Pulmonary artery endothelial cell (primary cell): ENCODE measurements at regions not wholly inside any gene's neighbourhood (a gene's known extent, or its start where the extent isn't known, plus 50 kb on each side); places are given as distances from the start of the nearest gene placed in this dataset.
"Not testable (repeated sequence)": the region's sequence is repeated elsewhere in the genome, so short reads cannot be mapped to it uniquely, and the experiment has no call there.

Source experiments
- DNase-seq: peaks from one replicate; pipeline ENCODE4 v3.0.0-alpha.2; 2011; ENCODE audit warnings: low read depth, low spot score

DNA sequence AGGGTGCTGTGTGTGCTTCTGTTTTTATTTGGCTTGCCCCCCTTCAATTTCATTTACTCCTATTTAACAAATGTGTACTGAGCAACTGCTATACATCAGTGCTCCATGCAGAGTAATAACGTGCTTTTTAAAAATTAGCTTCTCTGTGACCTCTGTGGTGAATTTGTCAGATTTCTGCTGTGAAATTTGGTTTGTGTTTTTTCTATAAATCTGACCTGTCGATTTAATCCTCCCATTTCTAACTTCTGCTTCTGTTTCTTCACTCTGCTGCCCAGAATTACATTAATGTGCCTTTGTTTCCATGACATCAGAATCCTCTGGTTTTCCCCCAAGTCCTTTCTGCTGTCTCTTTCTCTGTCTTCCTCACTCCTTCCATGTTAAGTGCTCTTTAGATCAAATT, 123.8 kb upstream of the CACNA2D1 start:
- no peak for DNase-seq

DNA sequence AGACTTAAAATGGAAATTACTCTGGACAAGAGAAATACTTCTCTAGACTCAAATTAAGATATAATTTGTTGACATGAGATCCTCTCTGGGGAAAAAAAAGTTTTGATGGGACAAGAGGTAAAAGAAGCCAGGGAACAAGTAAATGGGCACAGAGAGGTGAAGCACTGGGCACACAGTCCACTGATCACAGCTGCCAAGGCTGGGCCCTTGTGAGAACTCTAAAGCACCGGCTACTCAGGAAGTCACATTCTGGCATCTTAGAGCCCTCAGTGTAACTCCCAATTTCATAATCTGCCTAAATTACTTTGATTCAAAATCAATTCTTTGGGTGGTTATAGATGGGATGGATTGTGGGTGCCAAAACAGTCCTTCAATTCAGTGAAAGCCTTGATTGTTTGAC, 123.2 kb upstream of the CACNA2D1 start:
- DNase-seq, result no peak

DNA sequence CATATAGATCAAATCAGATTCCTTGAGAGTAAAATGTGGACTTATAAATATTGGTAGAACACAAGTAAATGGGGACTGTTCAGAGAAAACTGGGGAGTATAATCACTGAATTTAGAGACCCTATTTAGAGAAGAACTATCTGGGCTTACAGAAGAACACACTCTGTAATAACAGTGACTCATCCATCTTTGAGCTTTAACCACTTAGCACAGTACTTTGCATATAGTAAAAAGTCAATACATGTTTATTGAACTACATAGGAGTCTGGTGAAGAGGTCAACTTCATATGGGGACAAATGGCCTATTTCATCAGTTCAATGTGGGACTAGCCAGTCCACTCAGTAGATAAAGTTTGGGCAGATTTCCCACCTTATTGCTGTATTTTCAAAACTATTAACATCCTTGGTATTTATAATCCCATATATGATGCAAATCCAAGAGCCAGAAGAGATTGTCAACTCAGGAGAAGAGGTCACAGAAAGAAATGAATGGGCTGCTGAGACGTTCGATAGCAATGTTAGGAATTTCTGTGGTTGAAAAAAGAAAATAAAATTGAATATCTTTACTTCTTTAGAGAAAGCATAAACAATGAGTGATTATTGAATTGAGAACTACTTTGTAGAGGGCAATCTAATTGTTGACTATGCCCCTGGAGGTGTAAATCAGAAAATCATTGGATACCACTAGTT, 119.3 kb upstream of the CACNA2D1 start:
- no peak for DNase-seq

DNA sequence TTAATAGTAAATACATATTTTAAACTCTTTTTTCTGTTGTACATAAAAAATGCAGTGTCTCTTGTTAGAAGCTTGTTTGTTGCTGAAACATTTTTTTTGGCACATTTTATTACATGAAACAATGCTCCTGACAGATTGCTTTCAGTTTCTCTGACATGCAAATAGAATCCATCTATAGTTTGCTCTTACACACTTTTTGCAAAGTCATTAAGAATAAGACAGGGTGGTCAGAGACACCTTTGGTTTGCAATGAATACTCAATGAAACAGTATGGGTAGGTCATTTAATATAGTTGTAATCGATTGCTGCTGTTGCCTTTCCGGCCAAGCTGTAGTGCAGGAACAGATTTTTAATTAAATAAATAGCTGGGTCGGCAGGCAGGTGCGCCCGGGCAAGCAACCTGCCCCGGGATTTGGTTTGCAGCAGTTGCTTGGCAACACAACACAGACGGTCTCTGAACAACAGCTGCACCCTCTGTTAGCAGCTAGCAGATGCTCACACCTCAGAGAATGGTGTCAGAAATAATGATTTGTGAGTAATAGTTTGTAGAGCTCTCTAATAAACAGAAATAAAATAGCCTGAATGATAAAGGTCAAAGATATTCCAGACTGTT, 115.7 kb upstream of the CACNA2D1 start:
- DNase-seq, result no peak

DNA sequence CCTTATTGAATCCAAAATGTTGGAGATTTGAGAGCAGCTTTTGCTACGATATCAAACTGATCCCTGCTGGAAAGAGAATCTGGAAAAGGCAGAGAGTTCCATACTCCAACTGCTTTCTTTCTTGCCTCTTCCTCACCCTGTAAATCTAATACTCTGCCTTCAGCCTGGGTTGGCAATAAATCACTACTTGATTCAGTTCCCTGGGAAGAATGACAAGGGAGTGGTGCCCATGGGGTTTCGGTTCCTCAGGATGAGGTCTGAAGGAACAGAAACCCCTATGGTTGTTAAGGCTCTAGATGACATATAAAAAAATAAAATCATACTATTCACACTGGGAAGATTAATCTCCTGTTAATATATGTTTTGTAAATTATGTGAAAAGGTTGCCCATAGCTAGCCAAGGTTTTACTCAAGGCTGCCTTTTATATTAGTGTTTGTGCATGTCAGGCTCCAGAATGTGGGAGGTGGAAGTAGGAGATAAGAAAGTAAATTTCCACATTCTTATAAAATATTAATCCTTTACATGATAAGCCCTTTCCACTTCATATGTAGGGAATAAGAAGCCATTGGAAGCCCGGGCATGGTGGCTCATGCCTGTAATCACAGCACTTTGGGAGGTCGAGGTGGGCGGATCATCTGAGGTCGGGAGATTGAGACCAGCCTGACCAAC, 106.2 kb upstream of the CACNA2D1 start:
- DNase-seq, result no peak

DNA sequence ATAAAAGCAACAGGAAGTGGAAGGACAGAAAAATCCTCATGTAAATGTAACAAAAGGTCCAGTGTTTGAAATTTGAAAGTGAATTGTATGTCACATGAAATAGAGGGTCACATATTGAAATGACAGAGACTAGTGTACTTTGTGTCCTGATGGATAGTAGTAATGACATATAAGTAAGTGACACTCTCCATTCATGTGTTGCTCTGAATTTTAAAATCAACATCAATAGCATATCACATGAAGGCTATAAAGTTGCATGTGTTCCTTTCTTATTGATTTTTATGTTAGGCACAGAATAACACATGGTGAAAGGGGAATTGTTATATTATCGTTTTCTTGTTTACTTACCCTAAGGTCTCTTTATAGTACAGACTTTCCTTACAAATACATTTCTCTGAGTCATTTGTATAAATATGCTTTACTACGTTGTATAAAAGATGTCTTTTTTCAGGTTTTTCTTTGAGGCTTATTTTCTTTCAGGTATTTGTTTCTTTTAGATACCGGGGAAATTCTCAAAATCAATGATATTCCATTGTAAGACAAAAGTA, 104.6 kb upstream of the CACNA2D1 start:
- DNase-seq, result no peak

DNA sequence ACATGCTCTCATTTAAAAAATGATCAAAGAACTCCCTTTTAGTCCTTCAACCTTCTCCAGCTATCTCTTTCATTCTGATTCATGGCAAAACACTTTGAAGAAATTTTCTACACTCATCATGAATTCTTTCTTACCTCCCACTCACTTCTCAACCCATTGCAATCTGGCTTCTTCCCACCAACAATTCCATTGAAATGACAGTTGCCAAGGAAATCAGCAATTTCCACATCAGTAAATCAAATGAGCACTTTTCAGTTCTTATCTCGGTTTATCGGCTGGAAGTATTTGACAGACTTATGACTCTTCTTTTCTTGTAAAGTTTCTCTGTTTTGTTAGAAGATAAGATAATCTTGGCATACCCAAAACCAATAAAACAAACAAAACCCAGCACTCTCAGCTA, 99.1 kb upstream of the CACNA2D1 start:
- DNase-seq, result no peak

DNA sequence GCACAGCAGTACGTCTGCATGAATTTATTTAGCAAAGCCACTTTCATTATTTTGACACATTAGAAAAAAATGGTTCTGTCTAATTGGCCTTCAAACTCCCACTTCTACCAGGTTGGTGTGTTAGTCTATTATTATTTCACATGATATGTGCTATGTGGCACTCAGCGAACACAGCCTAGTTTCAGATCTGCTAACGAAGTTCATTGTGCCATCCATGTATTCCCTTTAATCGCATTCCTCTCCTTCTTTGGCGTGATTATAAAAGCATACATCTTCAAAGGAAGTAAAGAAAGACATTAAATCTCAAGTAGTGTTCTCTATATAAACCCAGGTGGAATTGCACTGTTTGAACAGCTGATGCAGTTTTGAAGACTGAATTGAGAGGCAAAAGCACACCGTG, 96.4 kb upstream of the CACNA2D1 start:
- no peak for DNase-seq

DNA sequence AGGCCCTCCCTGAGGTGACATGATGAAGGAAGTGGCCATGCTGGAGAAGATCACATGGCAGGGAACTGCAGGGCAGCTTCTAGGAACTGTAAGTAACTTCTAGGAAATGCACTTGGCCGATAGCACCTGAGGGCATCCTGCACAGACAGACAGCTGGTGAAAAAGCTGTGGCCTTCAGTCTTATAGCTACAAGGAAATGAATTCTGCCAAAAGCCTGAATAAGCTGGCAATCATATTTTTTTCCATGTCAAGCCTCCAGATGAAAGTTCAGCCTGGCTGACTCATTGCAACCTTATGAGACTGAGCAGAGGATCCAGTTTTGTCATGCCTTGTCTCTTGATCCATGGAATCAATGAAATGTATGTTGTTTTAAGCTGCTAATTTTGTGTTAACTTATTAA, 91.1 kb upstream of the CACNA2D1 start:
- DNase-seq, result no peak

DNA sequence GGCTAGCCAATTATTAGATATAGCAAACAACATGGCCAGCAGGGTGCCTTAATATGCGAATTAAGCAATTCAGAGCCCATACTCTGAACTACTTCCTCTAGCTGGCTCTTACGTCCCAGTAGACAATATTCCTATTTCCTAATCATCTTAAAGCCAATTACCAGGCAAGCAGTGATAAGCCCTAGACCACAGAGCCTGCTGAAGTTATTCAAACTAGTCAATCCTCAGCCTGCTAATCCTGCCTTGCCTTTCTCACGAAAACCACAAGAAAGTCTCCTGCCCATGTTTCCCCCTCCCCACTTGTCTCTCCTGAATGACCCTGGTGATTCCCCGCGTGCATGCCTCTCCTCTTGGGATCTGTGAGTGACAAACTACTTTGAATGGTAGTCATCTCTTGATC, 86.8 kb upstream of the CACNA2D1 start:
- DNase-seq, result no peak

DNA sequence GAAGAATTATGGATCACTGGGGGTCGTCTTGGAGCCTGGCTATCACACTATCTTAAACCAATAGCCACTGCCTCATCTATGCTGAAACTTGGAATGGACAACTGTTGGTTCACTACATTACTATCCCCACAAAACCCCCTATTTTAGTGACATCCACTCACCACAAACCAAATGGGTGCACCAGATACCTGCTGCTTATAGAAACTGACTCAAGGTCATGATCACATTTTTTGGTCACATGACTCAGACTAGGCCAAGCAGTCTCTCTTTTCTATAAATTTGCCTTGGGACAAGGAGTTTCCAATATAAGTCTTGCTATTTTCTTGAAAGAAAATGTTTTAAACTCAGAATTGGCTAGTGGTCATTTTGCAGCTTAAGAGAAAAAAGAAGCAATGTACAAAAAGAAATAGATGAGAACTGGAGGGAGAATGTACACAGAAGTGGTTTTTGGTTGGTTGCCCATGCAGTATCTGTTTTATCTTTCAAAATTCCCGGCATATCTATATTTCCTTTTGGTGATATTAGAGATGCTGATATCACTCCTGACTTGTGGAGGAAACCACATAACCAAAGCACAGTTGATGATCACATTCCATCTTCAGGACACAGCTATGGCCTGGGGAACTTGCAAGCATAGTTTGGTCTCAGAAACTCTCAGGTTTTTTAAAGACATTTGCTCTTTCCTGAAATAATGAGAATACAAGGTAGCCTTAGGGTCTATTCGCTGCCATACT, 85.2 kb upstream of the CACNA2D1 start:
- DNase-seq, result no peak

DNA sequence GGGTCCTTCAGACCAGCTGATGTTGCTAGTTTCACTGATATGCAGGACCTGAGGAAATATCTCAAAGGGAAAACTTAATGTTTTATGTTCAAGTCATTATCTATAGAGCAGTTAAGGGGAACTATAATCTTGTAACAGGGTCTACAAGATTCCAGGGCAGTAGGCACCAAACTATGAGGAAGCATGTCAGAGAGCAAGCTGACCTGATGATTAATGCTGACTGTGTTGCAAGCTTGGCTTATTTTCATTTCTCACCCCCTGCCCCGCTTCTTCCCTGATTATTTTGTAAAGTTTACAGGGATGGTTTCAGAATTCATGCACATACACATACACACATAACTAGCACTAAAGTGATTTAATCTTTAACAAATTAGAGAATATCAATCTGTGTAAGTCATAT, 84.3 kb upstream of the CACNA2D1 start:
- no peak for DNase-seq

DNA sequence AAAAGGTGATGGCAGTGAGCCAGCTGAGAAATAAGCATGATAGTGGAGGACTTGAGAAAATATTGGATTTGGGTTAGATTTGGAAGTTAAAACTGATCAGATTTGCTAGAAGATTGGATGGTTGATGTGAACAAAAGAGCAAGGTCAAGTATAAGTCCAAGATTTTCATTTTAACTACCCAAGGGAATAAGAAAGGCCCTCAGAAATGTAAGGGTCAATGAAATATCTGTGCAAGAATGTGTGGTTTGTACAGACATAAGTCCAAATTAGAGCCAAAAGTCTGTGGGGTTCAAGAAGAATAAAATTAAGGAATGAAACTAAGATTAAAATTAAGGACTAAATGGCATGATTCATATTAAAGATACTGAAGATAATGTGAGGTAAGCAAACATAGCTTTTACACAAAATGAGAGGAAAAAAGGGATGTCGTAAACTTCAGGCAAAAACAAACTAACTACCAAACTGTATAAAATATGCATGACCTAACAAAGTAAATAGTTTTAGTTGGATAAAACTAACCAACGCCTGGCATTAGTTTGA, 78.4 kb upstream of the CACNA2D1 start:
- DNase-seq, result no peak

DNA sequence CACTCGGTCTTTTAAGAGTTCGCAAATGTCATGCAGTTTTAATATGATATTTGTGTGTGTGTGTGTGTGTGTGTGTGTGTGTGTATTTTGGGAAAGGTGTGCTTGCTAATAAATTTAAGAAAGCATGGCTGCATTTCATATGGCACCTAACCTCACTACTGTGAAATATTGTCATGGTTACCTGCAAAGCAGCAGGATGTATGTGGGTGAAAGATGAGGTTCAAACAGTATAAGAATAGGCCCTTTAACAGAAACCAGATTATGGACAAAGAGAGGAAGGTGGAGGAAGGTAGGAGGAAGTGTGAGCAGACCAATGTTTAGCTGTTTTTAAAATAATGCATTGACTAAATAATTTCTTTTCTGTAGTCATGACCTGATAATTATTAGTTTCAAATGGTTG, 73.5 kb upstream of the CACNA2D1 start:
- DNase-seq, result no peak

DNA sequence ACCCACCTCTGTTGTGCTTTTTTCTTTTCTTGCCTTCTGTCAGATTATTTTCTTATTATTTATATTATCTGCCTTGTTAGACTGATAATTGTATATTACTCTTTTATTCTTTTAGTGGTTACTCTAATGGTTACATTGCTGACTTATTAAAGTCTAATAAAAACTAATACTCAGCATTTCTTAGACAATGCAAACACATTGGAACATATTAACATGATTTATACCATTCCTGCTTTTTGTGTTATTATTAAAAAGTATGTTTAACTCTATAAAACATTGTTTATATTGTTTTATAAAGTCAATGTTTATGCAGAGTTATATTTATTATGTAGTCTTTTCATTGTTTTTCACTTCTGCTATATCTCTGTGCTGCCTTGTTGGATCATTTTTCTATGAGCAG, 68.0 kb upstream of the CACNA2D1 start:
- DNase-seq, result no peak

DNA sequence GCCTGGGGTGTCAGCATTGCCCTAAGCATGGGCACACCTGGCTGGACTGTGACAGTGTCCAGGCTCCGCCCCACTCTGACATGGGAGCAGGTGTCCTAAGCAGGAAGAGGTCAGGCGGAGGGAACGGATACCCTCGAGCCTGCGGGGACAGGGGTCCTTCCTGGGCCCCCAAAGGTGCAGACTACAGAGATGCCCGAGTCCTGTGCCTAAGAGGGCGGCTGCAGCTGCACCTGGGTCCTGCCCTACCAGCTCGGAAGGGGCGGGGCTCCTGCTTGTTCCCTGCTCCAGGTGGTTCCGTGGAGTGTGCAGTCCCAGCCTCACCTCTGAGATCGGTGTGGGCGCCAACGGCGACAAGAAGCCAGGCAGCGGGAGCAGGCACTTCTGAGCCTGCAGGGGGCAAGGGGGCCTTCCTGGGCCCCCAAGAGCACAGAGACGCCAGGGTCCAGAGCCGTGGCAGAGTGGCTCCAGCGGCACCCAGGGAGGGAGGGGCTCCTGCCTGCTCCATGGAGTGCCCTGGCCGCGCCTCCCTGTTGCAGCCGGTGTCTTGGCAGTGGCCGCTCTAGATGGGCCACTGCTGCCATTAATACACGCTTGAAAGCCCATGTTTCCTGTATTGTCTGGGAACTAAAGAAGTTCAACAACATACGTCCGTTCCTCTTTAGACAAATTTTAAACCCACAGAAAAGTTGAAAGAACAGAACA, 64.5 kb upstream of the CACNA2D1 start:
- DNase-seq, result no peak

DNA sequence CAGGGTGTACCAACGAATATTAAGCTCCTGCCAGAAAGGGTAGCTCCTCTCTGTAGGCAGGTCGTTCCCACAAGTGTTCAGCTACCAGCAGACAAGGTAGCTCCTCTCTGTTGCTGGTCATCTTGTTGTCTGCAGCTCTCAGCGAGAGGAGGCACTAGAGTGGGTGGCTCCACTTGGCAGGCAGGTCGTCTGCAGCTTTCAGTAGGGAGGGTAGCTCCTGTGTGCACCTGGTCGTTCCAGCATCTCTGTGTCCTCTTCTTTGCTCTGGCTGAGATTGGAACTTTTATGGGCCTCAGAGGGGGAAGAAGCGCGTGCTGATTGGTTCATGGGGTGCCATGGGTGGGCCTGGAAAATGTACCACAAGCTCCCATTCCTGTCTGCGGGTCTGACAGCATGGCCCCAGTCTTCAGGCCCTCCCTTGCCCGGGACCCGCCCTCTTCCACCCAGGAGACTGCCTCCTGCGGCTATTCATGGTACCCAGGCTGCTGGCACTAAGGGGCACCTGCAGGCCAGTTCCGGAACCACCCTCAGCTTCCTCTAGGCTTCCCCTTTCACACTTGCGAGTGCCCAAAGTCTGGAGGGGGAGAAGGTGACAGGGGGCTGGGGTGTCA, 63.9 kb upstream of the CACNA2D1 start:
- DNase-seq, result no peak

DNA sequence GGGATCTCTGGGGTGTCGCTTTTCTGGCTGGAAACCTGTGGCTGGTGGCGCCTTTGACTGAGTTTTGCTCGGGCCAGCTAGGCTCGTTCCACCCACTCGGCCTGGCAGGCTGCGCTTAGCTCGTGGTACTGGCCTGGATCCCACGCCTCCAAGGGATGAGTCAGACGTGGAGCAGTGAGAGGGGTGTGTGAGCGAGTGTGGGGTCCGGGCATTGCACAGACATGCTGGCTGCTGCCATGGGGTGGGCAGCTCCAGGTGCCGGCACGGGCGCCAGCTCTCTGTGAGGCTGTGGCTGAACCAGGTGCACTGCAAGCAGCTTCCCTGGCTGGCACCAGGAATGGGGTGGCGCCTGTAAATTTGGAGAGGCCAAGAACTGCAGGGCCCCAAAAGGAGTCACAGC, 63.1 kb upstream of the CACNA2D1 start:
- DNase-seq, result no peak

DNA sequence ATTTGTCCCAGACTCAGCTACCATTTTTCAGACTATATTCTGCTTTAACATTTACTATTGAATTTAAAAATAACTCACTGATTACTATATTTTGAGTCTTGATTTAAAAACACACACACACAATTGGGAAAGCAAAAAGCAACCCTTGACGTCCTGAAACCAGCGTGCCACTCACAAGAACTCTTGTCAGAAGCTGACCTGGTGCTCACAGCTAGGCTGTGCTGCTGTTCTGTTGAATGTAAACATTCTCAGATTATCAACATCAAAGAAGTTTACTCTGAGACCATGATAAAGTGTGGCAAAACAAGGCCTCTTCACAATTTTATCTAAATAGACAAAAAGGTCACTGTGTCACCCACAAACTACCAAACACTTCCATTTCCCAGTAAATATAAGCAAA, 62.6 kb upstream of the CACNA2D1 start:
- DNase-seq, result no peak

DNA sequence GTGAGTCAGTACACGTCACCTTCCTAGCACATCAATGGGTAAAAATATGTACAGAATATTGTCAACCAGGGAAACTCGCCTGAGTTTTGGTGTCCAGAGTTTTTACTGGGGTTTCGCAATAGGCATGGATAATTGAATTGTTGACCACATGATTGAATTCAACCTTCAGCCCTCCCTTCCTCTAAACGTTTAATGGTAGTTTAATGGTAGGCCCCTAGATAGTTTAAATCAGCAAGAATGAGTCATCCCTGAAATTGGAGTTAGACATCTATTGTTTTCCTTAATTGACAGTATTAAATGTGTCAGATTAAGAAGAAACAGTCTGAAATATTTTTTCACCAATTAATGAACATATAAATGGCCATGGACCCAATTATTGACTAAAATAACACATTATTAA, 57.8 kb upstream of the CACNA2D1 start:
- no peak for DNase-seq

DNA sequence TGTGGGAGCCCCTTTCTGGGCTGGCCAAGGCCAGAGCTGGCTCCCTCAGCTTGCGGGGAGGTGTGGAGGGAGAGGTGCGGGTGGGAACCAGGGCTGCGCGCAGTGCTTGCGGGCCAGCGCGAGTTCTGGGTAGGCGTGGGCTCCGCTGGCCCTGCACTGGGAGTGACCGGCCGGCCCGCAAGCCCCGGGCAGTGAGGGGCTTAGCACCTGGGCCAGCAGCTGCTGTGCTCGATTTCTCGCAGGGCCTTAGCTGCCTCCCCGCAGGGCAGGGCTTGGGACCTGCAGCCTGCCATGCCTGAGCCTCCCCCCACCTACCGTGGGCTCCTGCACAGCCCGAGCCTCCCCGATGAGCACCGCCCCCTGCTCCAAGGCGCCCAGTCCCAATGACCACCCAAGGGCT, 56.0 kb upstream of the CACNA2D1 start:
- not testable (repeated sequence) for DNase-seq
